VCaP (cell line): ENCODE measurements at regions not wholly inside any gene's neighbourhood (a gene's known extent, or its start where the extent isn't known, plus 50 kb on each side); places are given as distances from the start of the nearest gene placed in this dataset.
"Not testable (repeated sequence)": the region's sequence is repeated elsewhere in the genome, so short reads cannot be mapped to it uniquely, and the experiment has no call there.

Experiments used
- H3K27ac ChIP-seq: fragments of 450-650 bp; 2 replicates; pipeline ENCODE4 v1.5.1; 2017
- TF ChIP-seq, protein P1 (sequence below): fragments of 450-650 bp; conservative IDR thresholded peaks from 2 replicates; pipeline ENCODE4 v1.5.1; 2017; ENCODE audit warnings: mild to moderate bottlenecking, moderate library complexity

- TF ChIP-seq, protein P1, sequence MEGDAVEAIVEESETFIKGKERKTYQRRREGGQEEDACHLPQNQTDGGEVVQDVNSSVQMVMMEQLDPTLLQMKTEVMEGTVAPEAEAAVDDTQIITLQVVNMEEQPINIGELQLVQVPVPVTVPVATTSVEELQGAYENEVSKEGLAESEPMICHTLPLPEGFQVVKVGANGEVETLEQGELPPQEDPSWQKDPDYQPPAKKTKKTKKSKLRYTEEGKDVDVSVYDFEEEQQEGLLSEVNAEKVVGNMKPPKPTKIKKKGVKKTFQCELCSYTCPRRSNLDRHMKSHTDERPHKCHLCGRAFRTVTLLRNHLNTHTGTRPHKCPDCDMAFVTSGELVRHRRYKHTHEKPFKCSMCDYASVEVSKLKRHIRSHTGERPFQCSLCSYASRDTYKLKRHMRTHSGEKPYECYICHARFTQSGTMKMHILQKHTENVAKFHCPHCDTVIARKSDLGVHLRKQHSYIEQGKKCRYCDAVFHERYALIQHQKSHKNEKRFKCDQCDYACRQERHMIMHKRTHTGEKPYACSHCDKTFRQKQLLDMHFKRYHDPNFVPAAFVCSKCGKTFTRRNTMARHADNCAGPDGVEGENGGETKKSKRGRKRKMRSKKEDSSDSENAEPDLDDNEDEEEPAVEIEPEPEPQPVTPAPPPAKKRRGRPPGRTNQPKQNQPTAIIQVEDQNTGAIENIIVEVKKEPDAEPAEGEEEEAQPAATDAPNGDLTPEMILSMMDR: no peak
- H3K27ac ChIP-seq: no peak overlapping the region
These were observed 316.0 kb upstream of the PAPPA start for GRCh38 chr9:115837618-115838017.

DNA sequence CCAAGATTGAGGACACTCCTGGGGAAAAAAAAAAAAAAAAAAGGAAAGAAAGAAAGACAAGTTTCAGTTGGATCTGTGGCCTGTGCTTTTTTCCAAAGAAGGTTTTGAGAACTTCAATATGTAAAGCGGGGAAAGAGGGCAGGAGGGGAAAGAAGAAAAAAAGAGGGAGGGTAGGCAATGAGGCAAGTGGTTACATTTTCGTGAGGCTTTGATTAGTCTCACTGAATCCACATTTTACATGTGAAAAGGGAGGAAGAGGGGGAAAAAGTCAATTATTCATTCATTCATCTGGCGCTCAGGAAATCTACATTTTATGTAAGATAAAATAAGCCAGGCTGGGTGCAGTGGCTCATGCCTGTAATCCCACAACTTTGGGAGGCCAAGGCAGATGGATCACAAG lies 315.2 kb upstream of the PAPPA start:
- no peak overlapping the region for H3K27ac ChIP-seq
- TF ChIP-seq, protein P1: no peak

DNA sequence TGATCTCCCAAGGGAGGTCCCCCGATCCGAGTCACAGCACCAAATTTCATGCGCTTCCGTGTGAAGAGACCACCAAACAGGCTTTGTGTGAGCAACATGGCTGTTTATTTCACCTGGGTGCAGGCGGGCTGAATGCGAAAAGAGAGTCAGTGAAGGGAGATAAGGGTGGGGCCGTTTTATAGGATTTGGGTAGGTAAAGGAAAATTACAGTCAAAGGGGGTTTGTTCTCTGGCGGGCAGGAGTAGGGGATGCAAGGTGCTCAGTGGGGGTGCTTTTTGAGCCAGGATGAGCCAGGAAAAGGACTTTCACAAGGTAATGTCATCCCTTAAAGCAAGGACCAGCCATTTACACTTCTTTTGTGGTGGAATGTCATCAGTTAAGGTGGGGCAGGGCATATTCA lies 309.2 kb upstream of the PAPPA start:
- H3K27ac ChIP-seq: not testable (repeated sequence)

DNA sequence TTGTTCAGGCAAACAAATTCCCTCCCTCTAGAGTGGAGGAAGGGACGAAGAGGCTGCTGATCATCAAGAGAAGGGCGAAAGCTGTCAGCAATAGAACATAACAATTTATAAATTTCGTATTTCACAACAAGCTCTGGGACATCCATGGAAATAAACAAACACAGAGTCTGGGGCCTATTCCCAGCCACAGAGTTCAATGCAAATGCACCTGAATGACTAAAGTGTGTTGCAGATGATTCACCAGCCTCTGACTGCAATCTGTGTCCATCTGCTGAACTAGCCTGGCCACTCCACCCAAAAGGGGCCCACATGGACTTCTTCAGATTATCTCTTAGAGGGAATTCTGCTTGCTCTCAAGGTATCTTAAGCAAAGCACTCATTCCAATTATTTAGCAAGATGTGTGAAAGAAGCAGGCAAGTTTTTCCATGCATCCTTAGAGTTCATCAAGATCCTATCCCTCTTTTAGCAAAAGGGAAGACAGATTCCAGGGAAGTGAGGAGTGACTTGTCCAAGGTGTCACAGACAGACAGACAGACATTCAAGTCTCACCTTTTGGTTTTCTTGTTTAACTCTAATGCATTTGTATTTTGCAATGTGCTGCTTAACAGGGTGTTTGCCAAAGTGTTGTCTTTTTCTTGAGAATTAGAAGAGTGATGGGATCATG lies 307.8 kb upstream of the PAPPA start:
- TF ChIP-seq, protein P1: no peak
- no peak overlapping the region for H3K27ac ChIP-seq

DNA sequence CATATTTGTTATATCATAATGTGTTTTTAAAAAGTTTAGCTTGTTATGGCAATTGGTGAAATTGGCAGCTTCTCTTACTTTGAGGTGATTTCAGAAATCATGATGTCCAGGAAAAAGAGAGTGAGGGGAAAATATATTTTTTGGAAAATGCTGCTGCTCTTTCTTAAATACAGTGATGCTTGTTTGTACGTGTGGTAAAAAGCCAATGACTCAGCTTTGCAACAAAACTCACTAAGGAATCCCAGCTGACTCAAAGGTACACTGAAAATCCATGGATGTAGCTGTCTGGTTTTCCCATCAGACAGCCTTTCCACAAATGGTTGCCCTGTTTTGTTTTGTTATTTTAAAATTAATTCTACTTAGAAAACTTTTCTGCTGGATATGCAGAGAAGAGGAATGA lies 306.4 kb upstream of the PAPPA start:
- no peak overlapping the region for H3K27ac ChIP-seq
- TF ChIP-seq, protein P1: no peak

GRCh38 chr9:115849679-115850412 lies 303.7 kb upstream of the PAPPA start:
- no peak overlapping the region for H3K27ac ChIP-seq
- TF ChIP-seq, protein P1: no peak

DNA sequence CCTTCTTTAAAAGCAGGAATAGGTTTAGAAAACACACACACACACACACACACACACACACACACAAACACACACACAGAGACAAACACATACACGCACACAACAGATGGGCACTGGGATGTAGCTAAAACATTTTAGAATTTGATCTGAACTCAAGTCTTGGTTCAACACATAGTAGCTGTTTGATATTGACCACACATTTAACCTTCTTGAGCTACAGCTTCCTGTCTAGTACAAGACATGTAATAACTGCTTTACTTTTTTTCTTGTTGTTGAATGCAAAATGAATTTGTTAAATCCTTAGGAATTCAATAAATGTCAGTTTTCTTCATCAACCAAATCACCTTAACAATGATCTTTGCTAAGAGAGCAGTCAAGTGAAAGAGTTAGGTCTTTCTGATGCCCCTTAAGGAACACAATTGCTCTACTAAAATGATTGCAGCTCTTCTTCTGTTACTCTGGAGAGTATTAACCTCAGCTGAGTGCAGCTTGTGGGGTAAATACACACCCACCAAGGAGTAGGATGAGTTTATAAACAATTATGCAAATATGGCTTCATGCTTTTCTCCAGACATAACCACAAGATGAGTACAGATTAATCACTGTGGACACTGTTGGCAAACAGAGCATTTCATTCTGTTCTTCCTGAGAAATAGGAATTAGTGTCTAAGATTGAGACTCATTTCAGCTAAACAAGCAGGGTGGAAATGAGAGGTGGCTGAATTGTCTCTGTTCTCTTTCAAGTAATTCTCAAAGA lies 302.9 kb upstream of the PAPPA start:
- TF ChIP-seq, protein P1: no peak
- H3K27ac ChIP-seq: no peak overlapping the region
